H1 (cell line): ENCODE measurements at regions not wholly inside any gene's neighbourhood (a gene's known extent, or its start where the extent isn't known, plus 50 kb on each side); places are given as distances from the start of the nearest gene placed in this dataset.

Source experiments
- CBX8 ChIP-seq: fragments of 300-800, 300-1000 bp; sonication (generic); IDR thresholded peaks from 2 replicates; pipeline ENCODE4 v1.7.1; 2016; ENCODE audit warnings: low read depth, low read length, borderline replicate concordance
- NRF1 ChIP-seq: IDR thresholded peaks from 2 replicates; pipeline ENCODE4 v1.6.1; 2011; ENCODE audit warnings: mild to moderate bottlenecking, low read depth, low read length, improper control_type of control experiment

DNA sequence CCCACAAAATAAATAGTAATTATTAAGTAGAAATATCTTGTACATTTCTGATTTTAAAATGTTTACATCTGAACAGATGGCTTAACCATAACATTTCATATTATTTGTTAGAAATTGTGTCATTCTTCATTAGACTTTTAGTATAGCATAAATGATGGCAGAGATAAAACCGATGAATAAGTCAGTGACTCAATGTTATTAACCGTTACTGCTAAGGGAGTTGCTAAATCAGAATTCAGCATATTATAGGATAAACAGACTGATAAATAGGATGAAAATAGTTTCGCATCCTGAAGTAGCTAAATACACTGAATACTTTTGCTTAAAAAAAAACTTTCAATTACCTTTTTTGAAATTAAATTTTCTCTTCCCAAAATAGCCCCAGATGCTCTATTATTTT, 610.6 kb upstream of the ZP4 start (continued):
- TF ChIP-seq NRF1: no peak
- TF ChIP-seq CBX8: no peak
- TF ChIP-seq, all 59 proteins: peak for 0
